GDM1 (cell line): ENCODE measurements at regions not wholly inside any gene's neighbourhood (a gene's known extent, or its start where the extent isn't known, plus 50 kb on each side); places are given as distances from the start of the nearest gene placed in this dataset.
"Not testable (repeated sequence)": the region's sequence is repeated elsewhere in the genome, so short reads cannot be mapped to it uniquely, and the experiment has no call there.

Source experiments
- DNase-seq: peaks from one replicate; lab custom pipeline; 2025; lab: John Stamatoyannopoulos, UW

DNA sequence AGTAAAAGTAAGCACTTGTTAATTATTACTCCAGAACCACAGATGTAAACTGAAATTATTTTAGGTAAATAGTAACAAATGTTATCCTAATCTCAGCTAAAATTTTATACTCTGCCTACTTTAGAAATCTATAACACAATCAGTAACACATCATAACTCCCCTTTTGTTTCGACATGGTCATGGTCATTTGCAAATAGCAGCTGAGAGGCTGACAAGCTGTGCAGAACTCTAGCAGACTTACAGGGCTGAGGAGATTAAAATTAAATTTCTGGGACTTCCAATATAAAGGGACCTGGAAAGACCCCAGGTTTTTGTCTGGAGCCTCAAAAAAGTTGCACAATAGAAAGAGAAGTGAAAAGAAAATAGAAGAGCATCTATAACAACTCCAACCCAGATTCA is 88.8 kb downstream of the PRL start:
- no peak for DNase-seq

DNA sequence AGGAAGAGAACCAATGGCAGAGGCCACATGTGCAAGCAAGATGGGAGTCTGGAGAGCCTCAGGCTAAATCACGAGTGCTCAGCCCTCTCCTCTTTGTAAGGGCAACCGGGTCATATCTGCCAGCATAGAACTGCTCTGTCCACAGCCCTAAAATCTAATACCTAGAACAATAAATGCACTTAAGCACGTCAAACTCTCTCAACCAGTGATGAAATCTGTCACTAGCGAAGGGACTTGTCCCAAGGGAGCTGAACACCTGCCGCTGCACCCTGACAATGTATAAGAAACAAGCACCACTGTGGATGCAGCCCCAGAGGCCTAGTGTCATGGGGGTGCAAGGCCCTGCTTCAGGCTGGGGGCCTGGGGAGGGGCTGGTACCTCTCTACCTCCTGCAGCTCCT is 82.5 kb downstream of the PRL start:
- DNase-seq, result no peak

GRCh38 chr6:22215474-22215873 is 81.4 kb downstream of the PRL start:
- not testable (repeated sequence) for DNase-seq

GRCh38 chr6:22218410-22218809 is 78.4 kb downstream of the PRL start:
- DNase-seq, result no peak

DNA sequence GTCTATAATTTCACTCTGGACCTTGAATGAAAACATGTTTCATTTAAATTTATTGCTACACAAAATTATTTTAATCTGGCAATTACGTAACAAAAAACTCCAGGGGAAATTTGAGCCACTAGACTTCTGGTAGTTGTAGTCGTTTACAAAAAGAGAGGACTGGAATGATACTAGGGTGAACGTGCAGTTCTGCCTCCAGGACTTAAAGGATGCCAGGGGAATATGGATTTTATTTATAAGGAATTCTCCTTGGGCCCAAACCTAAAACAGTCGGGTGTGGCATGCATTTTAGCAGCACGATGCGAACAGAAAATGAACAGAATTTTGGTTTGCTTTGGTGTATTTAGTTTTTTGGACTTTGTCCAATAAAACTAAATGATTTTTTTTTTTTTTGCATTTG is 76.9 kb downstream of the PRL start:
- no peak for DNase-seq

DNA sequence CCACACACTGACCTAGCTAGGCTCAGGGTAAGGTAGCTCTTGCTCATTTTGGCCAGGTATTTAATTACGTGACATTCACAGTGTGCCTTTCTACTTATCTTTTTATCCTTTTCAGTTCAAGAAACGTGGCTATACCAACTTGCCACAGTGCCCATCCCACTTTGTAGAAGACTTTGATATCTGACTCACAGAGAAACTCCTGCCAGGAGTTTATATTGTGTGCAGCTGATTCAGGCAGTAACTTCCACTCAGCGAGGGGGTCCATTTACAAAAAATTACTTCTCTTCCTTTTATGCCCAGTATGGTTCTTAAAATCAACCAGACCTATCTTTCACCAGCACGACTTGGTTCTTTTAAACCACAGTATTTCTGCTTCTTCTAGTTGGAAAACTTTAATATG is 75.6 kb downstream of the PRL start:
- DNase-seq, result no peak

- DNase-seq, result no peak
Observed at GRCh38 chr6:22221630-22222029, 75.2 kb downstream of the PRL start.

DNA sequence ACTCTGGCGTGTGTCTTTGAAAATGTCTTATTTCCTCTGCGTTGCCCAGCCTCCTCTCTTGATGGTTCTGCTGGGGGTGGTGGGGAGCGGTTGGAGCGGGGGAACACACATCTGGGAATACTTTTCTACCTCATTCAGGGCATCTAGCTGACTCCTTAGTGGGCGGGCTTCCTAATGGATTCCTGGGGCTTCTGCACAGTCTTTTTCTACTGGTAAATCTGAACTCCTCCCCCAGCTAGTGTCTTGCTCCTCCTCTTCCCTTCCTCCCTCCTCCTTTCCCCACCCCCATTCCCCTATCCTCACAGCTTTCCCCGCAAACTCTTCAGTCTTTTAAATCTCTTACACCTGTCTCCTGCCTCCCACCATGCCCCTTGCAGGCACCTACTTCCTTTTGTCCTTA is 74.4 kb downstream of the PRL start:
- DNase-seq, result no peak

GRCh38 chr6:22227824-22228610 is 68.8 kb downstream of the PRL start:
- DNase-seq, result no peak

GRCh38 chr6:22231050-22231449 is 65.8 kb downstream of the PRL start:
- DNase-seq, result no peak

DNA sequence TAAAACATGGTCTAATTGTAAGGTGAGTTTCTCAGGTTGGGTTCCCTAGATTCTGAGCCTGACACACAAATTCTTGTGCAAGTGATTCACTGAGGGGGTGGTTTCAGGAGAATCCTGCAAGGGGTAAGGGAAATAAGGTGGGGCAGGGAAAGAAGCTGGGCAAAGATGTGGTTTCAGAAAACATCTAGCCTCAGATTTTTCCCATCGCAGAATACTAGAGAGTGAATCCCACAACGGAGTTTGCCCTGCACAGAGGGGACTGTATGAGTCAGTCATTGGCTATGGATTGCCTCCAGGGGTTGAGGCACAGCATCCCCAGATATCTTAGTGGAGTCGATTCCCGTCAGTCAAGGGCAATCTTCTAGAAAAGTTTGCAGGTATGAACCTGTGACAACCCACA is 65.2 kb downstream of the PRL start:
- DNase-seq, result no peak

DNA sequence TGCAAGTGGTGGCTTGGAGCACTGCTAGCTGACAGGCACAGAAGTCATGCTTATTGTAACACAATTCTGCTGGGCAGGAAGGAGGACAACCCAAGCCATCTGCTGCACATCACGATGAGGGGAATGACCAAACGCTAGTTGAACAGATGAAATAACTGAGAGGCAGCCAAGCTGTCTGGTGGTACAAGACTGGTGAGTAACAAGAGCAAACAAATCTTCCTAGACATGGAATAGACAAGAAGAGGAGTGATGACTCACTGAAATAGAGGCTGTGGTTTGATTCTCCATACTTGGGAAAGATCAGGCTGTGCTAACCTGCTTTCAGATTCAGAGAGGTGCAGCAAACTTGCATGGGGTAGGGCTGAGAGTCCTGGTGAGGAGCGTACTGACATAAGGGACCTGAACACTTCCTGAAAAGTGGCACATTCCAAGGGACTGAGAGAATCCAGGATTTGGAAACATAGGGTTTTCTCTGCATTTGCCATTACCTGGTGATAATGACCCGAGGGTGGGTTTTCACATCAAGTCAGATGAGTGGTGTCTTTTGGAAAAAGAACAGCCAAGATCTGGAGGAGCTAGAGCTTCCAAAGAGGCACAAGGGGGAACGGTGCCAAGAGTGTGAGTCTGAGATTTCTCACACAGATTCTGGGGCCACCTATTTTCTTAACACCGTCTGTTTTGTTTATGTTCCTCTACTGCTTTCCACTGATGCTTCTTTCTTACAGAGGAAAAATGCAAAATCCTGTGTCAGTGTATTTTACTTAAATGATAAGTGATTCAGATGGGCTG is 60.0 kb downstream of the PRL start:
- no peak for DNase-seq
